DMS 273 (cell line): ENCODE measurements at regions not wholly inside any gene's neighbourhood (a gene's known extent, or its start where the extent isn't known, plus 50 kb on each side); places are given as distances from the start of the nearest gene placed in this dataset.
"Not testable (repeated sequence)": the region's sequence is repeated elsewhere in the genome, so short reads cannot be mapped to it uniquely, and the experiment has no call there.

Source experiments
- DNase-seq: peaks from one replicate; lab custom pipeline; 2025; ENCODE audit not compliant: unreplicated experiment; lab: John Stamatoyannopoulos, UW

GRCh38 chr14:53858345-53858684 lies 98.3 kb downstream of the BMP4 start:
- DNase-seq: no peak

DNA sequence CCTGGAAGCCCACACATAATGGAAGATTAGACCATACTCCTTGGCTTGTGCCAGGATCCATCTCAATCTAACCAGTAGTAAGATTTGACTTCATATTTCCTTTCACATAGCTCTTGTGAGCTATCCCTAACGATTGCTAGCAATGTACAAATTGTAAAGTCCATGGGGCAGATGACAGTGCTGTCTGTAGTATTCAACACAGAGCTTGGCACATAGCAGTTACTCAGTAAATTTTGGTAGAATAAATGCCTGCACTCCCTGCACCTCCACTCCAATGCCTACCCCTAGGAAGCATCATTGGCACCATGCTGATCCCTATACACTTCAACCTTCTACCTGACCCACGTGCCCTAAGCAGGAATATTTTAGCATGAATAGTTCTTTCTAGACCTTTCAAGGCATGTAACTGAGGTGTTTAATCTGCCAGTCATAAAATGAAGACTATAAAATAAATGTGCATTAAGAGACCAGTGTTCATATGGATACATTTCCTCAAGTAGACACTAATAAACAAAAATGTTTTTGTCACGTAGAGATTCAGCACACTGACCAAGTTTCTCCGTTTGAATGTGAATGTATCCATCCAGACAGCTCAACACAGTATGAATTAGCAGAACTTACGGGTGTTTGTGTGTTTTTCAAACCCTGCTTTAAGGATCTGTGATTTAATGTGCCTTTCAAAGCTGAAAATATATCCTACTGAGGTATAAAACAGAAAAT lies 98.8 kb downstream of the BMP4 start:
- no peak for DNase-seq

- no peak for DNase-seq
These were observed 101.1 kb downstream of the BMP4 start for GRCh38 chr14:53855574-53855973.

- DNase-seq: no peak
These were observed 101.5 kb downstream of the BMP4 start for GRCh38 chr14:53855127-53855526.

- no peak for DNase-seq
These were observed 105.1 kb downstream of the BMP4 start for GRCh38 chr14:53851394-53852090.

GRCh38 chr14:53850714-53851296 lies 105.8 kb downstream of the BMP4 start:
- no peak for DNase-seq

GRCh38 chr14:53849549-53849948 lies 107.1 kb downstream of the BMP4 start:
- no peak for DNase-seq

- no peak for DNase-seq
These were observed 107.8 kb downstream of the BMP4 start for GRCh38 chr14:53848854-53849253.

GRCh38 chr14:53847881-53848280 lies 108.7 kb downstream of the BMP4 start:
- DNase-seq: no peak

DNA sequence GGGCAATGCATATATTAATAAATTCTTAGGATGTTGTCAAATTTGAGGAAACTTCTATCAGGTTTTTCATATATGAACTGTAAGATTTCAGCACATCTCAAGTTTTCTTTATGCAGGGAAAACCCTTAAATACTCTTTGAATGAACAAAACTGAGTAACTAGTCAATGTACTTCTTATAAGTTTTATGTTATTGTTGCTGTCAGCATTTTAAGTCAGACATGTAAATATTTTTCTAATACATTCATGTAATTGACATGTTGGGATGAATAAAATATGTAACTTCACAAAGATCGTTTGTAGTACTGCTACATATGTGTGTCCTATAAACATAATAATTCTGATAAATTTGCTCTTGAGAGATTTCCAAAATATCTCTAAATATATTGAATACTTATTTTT lies 109.6 kb downstream of the BMP4 start:
- DNase-seq: no peak

GRCh38 chr14:53845813-53846693 lies 110.6 kb downstream of the BMP4 start:
- DNase-seq: no peak

DNA sequence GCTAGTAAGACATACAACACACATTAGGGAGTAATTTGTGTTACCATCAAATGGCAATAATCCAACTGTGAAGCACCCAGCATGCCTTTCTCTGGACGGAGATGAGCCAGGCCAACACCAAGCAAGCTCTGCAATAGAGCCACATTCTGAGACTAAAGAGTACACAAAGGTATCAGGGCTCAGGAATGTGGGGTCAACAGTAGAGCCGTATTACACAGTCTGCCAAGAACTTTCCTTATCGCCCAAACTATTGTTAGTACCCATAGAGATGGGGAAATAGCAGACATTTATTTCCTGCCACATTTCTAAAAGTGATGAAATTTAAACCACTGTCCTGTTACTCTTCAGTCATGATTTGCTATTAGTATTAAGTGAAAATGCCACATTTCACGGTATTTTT lies 113.7 kb downstream of the BMP4 start:
- no peak for DNase-seq

- no peak for DNase-seq
These were observed 115.2 kb downstream of the BMP4 start for GRCh38 chr14:53841109-53842099.

GRCh38 chr14:53840444-53840843 lies 116.2 kb downstream of the BMP4 start:
- DNase-seq: peak; percentile 2

DNA sequence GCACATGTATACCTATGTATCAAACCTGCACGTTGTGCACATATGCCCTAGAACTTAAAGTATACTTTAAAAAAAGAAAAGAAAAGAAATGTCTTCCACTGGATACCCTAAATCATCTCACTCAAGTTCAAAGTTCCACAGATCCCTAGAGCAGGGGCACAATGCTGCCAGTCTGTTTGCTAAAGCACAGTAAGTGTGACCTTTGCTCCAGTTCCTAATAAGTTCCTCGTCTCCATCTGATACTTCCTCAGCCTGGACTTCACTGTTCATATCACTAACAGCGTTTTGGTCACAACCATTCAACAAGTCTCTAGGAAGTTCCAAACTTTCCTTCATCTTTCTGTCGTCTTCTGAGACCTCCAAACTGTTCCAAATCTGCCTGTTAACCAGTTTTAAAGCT lies 118.3 kb downstream of the BMP4 start:
- DNase-seq: no peak

GRCh38 chr14:53837656-53838055 lies 119.0 kb downstream of the BMP4 start:
- DNase-seq: not testable (repeated sequence)

DNA sequence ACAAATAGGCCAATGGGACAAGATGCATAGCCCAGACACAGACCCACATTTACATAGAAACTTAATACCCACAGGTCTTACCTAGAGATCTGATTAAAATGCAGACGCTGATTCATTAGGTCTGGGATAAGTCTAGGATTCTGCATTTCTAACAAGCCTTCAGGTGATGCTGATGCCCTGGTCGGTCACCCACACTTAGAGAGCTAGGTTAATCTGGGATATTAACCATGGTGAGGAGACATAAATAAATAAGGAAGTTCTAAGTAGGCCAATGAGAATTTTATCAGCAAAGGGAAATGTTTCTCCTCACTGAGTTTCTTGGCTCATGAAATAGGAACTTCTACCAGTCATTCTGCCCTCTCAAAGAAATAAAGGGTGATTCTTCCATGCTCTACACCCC lies 120.1 kb downstream of the BMP4 start:
- DNase-seq: no peak

DNA sequence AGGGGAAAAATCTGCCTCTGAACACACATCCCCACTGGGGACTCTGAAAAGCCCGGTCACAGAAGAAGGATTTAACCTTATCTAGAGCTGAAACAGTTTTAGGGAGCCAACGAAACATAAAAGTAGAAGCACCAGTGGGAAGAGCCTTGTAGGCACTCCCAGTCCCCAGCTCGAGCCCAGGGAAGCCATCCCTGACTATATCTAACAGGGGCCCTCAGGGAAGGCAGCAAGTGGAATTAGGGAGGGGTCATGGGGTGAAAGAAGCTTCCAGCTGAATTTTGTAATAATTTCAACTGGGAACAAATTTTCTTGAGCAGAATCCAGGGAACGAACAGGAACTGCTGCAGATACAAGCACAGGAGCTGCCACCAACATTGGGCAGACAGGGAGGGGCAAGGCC lies 127.8 kb downstream of the BMP4 start:
- no peak for DNase-seq

GRCh38 chr14:53824061-53824460 lies 132.6 kb downstream of the BMP4 start:
- no peak for DNase-seq

DNA sequence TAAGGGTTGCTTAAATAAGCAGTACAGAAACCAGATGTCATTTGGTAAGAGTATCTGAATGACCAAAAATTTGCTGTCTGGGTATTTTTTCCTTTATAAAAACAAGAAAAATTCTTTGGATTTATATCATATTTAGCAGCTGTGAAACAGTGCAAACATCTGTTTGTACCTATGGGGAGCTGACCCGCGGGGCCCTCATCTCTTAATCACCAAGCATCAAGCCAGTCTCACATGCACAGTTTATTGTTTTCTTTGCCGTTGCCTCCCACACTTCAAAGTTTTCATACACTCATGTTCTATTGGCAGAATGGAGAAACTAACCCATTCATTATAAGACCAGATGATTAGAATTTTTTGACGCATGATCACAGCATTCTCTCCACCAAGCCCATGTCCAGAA lies 142.2 kb downstream of the BMP4 start:
- DNase-seq: no peak
